ENCODE measurements at regions not wholly inside any gene's neighbourhood (a gene's known extent, or its start where the extent isn't known, plus 50 kb on each side); places are given as distances from the start of the nearest gene placed in this dataset.

DNA sequence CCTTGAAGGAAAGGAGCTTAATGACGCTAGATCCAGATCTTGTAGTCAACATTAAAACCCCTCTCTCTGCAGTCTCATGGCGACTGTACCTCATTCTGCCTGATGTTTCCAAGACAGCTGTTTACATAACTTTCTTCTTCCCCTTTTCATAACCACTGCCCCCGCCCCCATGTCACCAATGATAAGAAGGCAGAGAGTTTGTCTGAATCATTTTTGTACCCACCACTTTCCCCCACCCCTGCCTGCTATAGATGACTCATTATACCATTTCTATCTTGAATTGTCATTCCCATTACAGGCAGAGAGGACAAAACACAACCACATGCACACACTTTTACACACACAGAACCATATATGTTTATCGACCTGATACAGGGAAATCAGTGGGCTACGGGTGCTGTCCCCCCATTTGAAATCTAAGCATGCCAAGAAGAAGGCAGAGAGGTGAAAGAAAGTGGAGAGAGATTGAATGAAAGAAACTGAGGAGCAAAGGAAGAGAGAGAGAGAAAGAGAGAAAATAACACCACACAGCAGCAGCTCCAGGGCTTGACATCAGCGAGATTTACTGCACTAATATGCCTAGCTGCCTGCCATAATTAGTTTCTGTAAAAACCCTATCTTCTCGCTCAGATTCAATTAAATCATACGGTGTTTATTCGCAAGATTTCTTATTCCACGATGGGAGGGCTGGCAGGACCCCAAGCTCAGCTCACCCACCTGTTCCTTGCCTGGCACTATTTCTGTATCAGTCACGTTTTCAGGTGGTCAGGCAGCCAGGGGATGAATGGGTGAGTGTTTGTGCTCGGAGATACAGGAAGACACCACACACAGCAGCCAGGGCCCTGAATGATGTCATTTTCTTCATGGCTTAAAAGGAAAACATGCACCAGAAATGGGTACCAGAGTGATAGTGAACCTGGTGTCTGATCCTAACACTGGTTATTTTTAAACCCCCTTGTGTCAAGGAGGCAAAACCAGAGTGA is 114.3 kb upstream of the SERP2 start (continued):
- TF ChIP-seq, protein P1, sequence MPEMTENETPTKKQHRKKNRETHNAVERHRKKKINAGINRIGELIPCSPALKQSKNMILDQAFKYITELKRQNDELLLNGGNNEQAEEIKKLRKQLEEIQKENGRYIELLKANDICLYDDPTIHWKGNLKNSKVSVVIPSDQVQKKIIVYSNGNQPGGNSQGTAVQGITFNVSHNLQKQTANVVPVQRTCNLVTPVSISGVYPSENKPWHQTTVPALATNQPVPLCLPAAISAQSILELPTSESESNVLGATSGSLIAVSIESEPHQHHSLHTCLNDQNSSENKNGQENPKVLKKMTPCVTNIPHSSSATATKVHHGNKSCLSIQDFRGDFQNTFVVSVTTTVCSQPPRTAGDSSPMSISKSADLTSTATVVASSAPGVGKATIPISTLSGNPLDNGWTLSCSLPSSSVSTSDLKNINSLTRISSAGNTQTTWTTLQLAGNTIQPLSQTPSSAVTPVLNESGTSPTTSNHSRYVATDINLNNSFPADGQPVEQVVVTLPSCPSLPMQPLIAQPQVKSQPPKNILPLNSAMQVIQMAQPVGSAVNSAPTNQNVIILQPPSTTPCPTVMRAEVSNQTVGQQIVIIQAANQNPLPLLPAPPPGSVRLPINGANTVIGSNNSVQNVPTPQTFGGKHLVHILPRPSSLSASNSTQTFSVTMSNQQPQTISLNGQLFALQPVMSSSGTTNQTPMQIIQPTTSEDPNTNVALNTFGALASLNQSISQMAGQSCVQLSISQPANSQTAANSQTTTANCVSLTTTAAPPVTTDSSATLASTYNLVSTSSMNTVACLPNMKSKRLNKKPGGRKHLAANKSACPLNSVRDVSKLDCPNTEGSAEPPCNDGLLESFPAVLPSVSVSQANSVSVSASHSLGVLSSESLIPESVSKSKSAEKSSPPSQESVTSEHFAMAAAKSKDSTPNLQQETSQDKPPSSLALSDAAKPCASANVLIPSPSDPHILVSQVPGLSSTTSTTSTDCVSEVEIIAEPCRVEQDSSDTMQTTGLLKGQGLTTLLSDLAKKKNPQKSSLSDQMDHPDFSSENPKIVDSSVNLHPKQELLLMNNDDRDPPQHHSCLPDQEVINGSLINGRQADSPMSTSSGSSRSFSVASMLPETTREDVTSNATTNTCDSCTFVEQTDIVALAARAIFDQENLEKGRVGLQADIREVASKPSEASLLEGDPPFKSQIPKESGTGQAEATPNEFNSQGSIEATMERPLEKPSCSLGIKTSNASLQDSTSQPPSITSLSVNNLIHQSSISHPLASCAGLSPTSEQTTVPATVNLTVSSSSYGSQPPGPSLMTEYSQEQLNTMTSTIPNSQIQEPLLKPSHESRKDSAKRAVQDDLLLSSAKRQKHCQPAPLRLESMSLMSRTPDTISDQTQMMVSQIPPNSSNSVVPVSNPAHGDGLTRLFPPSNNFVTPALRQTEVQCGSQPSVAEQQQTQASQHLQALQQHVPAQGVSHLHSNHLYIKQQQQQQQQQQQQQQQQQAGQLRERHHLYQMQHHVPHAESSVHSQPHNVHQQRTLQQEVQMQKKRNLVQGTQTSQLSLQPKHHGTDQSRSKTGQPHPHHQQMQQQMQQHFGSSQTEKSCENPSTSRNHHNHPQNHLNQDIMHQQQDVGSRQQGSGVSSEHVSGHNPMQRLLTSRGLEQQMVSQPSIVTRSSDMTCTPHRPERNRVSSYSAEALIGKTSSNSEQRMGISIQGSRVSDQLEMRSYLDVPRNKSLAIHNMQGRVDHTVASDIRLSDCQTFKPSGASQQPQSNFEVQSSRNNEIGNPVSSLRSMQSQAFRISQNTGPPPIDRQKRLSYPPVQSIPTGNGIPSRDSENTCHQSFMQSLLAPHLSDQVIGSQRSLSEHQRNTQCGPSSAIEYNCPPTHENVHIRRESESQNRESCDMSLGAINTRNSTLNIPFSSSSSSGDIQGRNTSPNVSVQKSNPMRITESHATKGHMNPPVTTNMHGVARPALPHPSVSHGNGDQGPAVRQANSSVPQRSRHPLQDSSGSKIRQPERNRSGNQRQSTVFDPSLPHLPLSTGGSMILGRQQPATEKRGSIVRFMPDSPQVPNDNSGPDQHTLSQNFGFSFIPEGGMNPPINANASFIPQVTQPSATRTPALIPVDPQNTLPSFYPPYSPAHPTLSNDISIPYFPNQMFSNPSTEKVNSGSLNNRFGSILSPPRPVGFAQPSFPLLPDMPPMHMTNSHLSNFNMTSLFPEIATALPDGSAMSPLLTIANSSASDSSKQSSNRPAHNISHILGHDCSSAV (CRISPR knock-in tag; IDR thresholded peaks at IDR 0.05; ENCODE audit: borderline replicate concordance), result no peak
- TF ChIP-seq, protein P2, sequence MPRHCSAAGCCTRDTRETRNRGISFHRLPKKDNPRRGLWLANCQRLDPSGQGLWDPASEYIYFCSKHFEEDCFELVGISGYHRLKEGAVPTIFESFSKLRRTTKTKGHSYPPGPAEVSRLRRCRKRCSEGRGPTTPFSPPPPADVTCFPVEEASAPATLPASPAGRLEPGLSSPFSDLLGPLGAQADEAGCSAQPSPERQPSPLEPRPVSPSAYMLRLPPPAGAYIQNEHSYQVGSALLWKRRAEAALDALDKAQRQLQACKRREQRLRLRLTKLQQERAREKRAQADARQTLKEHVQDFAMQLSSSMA (CRISPR knock-in tag; IDR thresholded peaks at IDR 0.05), result no peak
- TF ChIP-seq ZNF451 (CRISPR knock-in tag; IDR thresholded peaks at IDR 0.05), result no peak
